Fibroblast of mammary gland (primary cell): ENCODE measurements at regions not wholly inside any gene's neighbourhood (a gene's known extent, or its start where the extent isn't known, plus 50 kb on each side); places are given as distances from the start of the nearest gene placed in this dataset.
A peak's percentile ranks its signal among the peaks of the same experiment; 100 is the strongest.

ENCODE experiments used
- DNase-seq: peaks from one replicate; pipeline ENCODE4 v3.0.0-alpha.2; 2010; ENCODE audit warnings: low read depth
- H3K4me3 ChIP-seq: 2 replicates; pipeline ENCODE4 v1.5.1; 2011; ENCODE audit warnings: low read depth, mild to moderate bottlenecking, low read length, moderate library complexity; ENCODE audit not compliant: control insufficient read depth
- CTCF ChIP-seq: conservative IDR thresholded peaks from 2 replicates; pipeline ENCODE4 v1.5.1; 2011; ENCODE audit warnings: low read depth, low read length, inconsistent platforms; ENCODE audit not compliant: control insufficient read depth, insufficient read depth

- no peak for TF ChIP-seq CTCF
- no peak overlapping the region for H3K4me3 ChIP-seq
- DNase-seq = no peak
Measured at GRCh38 chr6:78188891-78189290, 536.1 kb downstream of the MEI4 start.

GRCh38 chr6:78192057-78192456 is 539.2 kb downstream of the MEI4 start:
- no peak for DNase-seq
- H3K4me3 ChIP-seq = no peak overlapping the region
- TF ChIP-seq CTCF = no peak

- no peak for TF ChIP-seq CTCF
- no peak overlapping the region for H3K4me3 ChIP-seq
- no peak for DNase-seq
Measured at GRCh38 chr6:78199044-78199443, 546.2 kb downstream of the MEI4 start.

- TF ChIP-seq CTCF = no peak
- H3K4me3 ChIP-seq = no peak overlapping the region
- DNase-seq = no peak
Measured at GRCh38 chr6:78222226-78222625, 569.4 kb downstream of the MEI4 start.

GRCh38 chr6:78231002-78231401 is 578.2 kb downstream of the MEI4 start:
- no peak for DNase-seq
- H3K4me3 ChIP-seq = no peak overlapping the region
- no peak for TF ChIP-seq CTCF

- H3K4me3 ChIP-seq = no peak overlapping the region
- TF ChIP-seq CTCF = no peak
- peak; percentile 28 for DNase-seq
Measured at GRCh38 chr6:78243519-78243918, 590.7 kb downstream of the MEI4 start.

- no peak for TF ChIP-seq CTCF
- no peak overlapping the region for H3K4me3 ChIP-seq
- DNase-seq = no peak
Measured at GRCh38 chr6:78251931-78252330, 599.1 kb downstream of the MEI4 start.
